ENCODE measurements at regions not wholly inside any gene's neighbourhood (a gene's known extent, or its start where the extent isn't known, plus 50 kb on each side); places are given as distances from the start of the nearest gene placed in this dataset.
A peak's percentile ranks its signal among the peaks of the same experiment; 100 is the strongest.

DNA sequence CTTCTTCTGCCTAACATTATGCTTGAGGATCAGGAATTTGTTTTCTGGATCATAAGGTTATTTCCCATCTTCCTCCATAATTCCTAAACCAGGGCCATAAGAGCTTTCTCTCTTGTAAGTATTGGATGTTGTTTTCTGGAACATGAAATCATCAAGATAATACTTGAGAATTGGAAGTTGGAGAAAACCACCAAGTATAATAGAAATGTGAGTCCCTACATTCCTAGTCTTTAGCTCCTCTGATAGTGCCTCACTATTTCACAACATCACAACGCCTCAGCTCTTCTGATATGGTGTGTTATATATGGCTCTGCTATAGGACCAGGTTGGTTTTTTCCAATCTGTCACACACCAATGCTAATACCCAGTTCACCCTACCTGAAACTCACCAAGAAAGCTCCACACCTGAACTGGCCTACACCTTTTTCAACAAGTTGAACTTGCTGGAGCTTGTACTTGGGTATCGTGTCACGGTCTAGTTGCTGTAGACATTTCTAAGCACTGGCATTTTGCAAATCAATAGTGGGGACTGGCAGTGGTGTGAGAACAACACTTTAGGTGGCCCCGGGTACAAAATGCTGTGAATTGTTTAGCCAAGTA is 141.1 kb downstream of the ACTBL2 start:
- no peak for DNase-seq (ENCODE audit: low read depth)
- in situ Hi-C loops (cut with HindIII; ENCODE audit: low pct_unique_long_range_greater_than_20kb, low sequenced_read_pairs) = no loop called here

DNA sequence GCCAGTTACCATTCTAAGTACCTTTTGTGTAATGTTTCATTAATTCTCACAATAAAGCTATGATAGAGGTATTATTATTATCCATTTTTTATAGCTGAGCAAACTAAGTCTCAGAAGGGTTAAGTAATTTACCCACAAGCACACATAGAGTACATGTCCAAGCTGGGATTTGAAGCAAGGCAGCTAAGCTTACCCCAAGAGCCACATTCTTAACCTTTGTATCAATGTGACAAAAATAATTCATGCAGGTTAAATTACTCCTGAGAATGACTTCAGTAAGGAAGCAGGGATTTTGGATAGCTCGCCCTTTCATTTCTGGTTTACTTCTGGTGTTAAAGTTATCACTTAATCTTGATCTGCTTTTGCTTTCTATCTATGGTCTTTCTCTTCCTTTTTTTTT is 141.9 kb downstream of the ACTBL2 start:
- in situ Hi-C loops (cut with HindIII; ENCODE audit: low pct_unique_long_range_greater_than_20kb, low sequenced_read_pairs) = no loop called here
- DNase-seq (ENCODE audit: low read depth) = no peak

- in situ Hi-C loops (cut with HindIII; ENCODE audit: low pct_unique_long_range_greater_than_20kb, low sequenced_read_pairs) = no loop called here
- DNase-seq (ENCODE audit: low read depth) = no peak
These were observed 143.1 kb downstream of the ACTBL2 start for GRCh38 chr5:57339521-57339920.

DNA sequence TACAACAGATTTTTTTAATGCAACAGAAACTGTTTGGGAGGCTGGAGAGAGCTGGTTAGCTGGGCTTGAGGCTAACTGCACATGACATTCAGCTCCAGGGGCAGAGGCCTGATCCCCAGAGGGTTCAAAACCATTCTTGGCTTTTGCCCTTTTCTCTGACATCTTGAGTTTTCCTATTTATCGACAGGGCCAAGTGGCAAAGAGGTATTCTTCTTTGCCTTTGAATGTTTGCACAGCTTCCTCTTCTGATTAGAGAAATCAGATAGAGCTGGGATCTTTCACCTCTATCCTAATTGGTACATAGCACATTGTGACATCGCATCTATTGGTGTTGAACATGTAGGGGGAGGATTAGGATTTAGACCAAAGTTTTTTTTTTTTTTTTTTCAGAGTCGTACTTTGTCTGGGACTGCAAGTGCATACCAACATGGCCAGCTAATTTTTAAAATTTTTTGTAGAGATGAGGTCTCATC is 143.7 kb downstream of the ACTBL2 start:
- DNase-seq (ENCODE audit: low read depth) = no peak
- in situ Hi-C loops (cut with HindIII; ENCODE audit: low pct_unique_long_range_greater_than_20kb, low sequenced_read_pairs) = no loop called here

DNA sequence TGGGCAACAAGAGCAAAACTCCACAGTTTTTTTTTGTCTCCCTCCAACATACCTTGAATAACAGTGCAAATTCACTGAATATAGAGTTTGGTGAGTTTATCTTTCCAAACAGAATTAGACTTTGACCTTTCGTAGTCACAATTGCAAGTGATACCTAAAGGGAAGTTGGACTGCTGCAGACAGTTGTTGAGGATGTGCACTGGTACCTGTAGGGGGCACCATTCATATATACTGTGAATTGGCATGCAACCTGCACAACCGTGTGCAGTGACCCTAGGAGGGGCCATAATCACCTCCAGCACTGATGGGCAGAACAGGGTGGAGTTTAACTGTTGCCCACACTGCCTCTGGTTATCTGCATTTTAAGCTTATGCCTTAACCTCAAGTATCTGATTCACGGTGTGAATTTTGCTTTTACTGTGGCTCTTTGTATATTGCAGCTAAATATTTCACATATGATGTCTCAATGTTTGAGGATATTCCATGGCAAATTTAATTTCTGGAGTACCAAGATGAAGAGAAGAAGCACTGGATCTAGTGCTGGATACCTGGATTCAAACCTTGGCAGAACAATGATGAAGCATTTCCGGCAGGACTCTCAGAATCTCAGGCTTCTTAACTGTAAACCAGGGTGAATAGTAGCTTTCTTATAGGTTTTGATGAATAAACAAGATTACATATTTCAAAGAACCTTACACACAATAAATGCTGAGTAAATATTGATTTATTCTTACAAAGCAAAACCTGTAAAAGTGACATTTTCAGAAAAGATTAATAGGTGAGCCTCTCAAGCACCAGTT is 144.3 kb downstream of the ACTBL2 start:
- in situ Hi-C loops (cut with HindIII; ENCODE audit: low pct_unique_long_range_greater_than_20kb, low sequenced_read_pairs) = no loop called here
- peak; percentile 63 for DNase-seq (ENCODE audit: low read depth)

- in situ Hi-C loops (cut with HindIII; ENCODE audit: low pct_unique_long_range_greater_than_20kb, low sequenced_read_pairs) = no loop called here
- peak; percentile 61 for DNase-seq (ENCODE audit: low read depth)
These were observed 147.4 kb downstream of the ACTBL2 start for GRCh38 chr5:57335092-57335660.

DNA sequence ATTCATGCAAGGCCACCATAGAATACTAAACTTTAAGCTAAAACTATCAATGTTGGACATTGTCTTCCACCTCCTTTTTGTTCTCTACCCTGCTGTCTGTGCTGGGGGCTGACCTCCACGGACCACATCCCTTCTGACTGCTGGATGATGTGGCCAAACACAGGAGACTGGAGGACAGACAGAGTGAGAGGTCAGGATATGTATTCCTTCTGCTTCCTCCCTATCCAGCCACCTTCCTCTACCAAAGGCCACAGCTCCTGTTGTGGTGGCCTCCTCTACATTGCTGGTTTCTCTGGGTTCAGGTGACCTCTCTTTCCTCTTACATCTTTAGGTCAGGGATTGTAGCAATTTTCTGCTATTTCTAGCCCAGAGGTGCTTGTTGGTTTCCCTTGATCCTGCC is 148.1 kb downstream of the ACTBL2 start:
- in situ Hi-C loops (cut with HindIII; ENCODE audit: low pct_unique_long_range_greater_than_20kb, low sequenced_read_pairs) = no loop called here
- DNase-seq (ENCODE audit: low read depth) = no peak

- in situ Hi-C loops (cut with HindIII; ENCODE audit: low pct_unique_long_range_greater_than_20kb, low sequenced_read_pairs) = no loop called here
- DNase-seq (ENCODE audit: low read depth) = no peak
These were observed 150.2 kb downstream of the ACTBL2 start for GRCh38 chr5:57332361-57332760.

DNA sequence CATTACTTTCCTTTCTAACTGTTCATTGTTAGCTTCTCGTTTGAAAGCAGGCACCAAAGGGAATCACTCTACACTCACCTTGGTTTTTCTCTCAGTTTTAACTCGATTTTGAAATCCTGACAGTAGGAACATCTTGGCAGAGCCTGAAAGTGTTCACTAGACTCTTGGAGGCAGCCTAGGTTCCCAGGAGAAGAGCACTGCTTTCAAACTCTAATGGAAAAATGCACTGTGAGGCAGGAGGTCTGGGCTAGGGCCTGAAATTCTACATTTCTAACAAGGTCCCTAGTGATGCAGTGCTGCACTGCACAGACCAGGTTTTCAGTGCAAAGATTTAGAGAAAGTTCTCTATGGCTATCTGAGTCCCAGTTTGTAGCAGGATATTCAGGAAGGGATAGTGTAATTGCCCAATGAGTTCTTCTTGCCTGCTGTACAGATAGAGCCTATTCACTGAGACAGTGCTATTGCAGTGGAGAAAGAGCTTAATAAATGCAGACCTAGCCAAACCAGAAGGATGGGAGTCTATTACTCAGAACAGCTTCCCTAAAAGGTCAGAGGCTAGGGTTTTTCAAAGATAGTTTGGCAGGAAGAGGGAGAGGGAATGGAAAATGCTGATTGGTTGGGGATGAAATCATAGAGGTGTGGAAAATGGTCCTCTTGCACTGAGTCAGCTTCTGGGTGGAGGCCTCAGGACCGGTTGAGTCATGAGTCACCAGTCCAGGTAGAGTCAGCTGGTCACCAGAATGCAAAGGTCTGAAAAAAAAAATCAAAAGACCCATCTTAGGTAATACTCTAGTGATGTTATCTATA is 153.9 kb downstream of the GPBP1 start:
- in situ Hi-C loops (cut with HindIII; ENCODE audit: low pct_unique_long_range_greater_than_20kb, low sequenced_read_pairs) = no loop called here
- DNase-seq (ENCODE audit: low read depth) = peak; percentile 67

DNA sequence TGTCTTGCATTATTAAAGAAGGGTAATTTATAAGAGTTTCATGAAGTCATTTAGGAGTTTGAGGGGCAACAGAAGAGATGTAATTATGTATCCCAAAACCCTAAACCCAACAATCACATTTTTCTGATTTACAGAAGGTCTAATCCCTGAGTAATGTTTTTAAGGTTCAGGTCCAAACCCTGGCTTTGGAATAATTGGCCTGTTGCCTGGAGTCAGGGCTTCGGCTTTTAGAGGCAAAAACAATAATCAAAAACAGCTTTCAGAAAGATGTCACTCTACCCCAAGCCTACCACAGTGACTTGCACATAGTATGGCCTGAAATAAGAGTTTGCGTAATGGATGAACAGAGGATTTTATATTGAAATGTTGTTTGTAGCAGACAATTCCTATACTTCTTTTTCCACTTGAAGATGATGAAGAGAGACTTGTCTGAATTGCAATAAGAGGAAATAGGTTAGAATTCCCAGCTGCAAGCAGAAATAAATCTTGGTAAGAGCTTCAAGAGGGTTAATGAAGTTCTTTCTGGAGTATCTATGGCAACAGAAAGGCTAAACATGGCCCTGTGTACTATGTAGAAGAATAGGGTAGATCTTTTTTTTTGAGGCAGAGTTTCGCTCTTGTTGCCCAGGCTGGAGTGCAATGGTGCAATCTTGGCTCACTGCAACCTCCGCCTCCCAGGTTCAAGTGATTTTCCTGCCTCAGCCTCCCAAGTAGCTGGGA is 152.0 kb downstream of the GPBP1 start:
- DNase-seq (ENCODE audit: low read depth) = no peak
- in situ Hi-C loops (cut with HindIII; ENCODE audit: low pct_unique_long_range_greater_than_20kb, low sequenced_read_pairs) = no loop called here

DNA sequence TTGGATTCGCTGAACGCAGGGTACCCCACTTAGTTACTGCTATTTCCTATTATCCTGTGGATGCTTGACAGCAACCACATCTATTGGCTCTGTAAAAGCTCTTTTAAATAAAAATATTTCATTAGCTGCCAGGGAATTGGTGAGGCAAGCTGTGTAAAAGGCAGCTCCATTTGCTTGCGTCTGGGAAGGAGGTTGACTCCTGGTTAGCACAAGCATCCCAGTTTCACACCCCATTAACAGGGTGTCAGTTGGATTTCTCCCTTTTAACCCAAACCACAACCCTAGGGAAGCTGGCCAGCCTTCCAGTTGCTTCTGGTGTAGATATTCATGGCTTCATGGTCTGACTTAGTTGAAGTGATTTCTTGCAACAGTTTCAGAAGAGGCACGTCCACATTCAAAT is 151.0 kb downstream of the GPBP1 start:
- in situ Hi-C loops (cut with HindIII; ENCODE audit: low pct_unique_long_range_greater_than_20kb, low sequenced_read_pairs) = no loop called here
- DNase-seq (ENCODE audit: low read depth) = no peak

DNA sequence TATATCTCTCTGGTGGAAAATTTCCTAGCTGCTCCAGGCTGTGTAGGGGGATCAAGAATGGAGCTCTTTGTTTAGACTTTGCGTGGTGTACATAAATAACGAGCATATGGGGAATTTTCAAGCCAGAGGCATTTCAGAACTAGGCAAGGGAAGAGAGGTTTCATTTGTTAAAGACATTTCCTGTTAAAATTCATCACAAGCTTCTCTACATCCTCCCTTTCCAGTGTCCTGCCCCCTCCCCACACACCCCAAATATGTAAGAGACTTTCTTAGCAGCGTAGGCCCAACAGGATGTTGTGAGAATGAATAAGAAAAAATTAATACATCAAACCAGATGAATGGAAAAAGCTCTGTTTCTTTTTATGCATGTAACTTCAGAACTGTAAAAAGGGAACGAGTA is 150.3 kb downstream of the GPBP1 start:
- DNase-seq (ENCODE audit: low read depth) = no peak
- in situ Hi-C loops (cut with HindIII; ENCODE audit: low pct_unique_long_range_greater_than_20kb, low sequenced_read_pairs) = no loop called here

GRCh38 chr5:57320582-57320981 is 146.7 kb downstream of the GPBP1 start:
- in situ Hi-C loops (cut with HindIII; ENCODE audit: low pct_unique_long_range_greater_than_20kb, low sequenced_read_pairs) = no loop called here
- no peak for DNase-seq (ENCODE audit: low read depth)

DNA sequence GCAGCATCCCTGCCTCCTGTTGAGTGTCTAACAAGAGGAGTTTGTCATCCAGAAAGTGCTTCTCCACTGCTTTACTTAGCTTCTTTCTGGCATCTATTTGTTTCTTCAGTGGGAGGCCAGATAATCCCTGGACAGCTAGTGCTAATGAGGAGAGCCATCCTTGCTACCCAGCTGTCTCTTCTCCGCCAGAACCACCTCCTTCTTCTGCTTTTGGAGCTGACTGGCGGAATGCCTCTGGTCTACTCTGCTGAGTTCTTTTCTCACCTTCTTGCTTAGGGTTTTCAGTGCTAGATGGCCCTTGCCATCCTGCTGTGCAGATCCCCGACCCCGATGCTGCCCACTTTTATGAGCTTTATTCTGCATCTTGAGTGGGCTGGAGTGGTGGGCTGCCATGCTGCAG is 145.8 kb downstream of the GPBP1 start:
- in situ Hi-C loops (cut with HindIII; ENCODE audit: low pct_unique_long_range_greater_than_20kb, low sequenced_read_pairs) = no loop called here
- no peak for DNase-seq (ENCODE audit: low read depth)

GRCh38 chr5:57318251-57318650 is 144.4 kb downstream of the GPBP1 start:
- DNase-seq (ENCODE audit: low read depth) = no peak
- in situ Hi-C loops (cut with HindIII; ENCODE audit: low pct_unique_long_range_greater_than_20kb, low sequenced_read_pairs) = no loop called here

DNA sequence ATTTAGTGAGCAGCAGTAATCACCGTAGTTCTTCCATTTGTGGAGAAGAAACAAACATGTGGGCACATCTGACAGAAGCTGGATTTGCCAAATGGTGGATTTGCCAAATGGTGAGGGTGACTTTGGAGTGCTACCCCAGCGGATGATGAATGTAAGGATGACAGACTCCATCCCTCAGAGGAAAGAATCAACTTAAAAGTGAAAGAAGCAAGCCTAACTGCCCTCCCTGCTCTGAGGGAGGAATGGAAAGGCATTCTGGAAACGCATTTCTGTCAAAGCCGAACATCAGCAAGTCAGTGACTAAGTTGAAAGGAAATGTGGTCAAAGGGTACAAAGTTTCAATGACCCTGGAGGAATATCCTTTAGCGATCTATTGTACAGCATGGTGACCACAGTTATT is 143.5 kb downstream of the GPBP1 start:
- in situ Hi-C loops (cut with HindIII; ENCODE audit: low pct_unique_long_range_greater_than_20kb, low sequenced_read_pairs) = no loop called here
- no peak for DNase-seq (ENCODE audit: low read depth)

- peak; percentile 77 for DNase-seq (ENCODE audit: low read depth)
- in situ Hi-C loops (cut with HindIII; ENCODE audit: low pct_unique_long_range_greater_than_20kb, low sequenced_read_pairs) = no loop called here
These were observed 143.0 kb downstream of the GPBP1 start for GRCh38 chr5:57316798-57317327.

- DNase-seq (ENCODE audit: low read depth) = no peak
- in situ Hi-C loops (cut with HindIII; ENCODE audit: low pct_unique_long_range_greater_than_20kb, low sequenced_read_pairs) = no loop called here
These were observed 142.1 kb downstream of the GPBP1 start for GRCh38 chr5:57315941-57316340.

All from Caki2 (cell line).